GM12878 (cell line): ENCODE measurements at regions not wholly inside any gene's neighbourhood (a gene's known extent, or its start where the extent isn't known, plus 50 kb on each side); places are given as distances from the start of the nearest gene placed in this dataset.

Experiments
- ASH2L ChIP-seq: fragments of 300-600, 200-600 bp; sonication (generic); IDR thresholded peaks from 2 replicates; pipeline ENCODE4 v1.6.1; 2017; ENCODE audit warnings: low read depth, mild to moderate bottlenecking, borderline replicate concordance
- TF ChIP-seq, protein P1 (sequence below): IDR thresholded peaks from 2 replicates; pipeline ENCODE4 v1.6.1; 2011; ENCODE audit warnings: mild to moderate bottlenecking, low read depth, low read length, moderate library complexity; ENCODE audit not compliant: insufficient replicate concordance
- TF ChIP-seq, protein P2 (sequence below), 3 experiments: IDR thresholded peaks in 2 of 3; conservative IDR thresholded peaks in 1 of 3; 2 replicates each; pipeline ENCODE4 v1.5.1; 2011; ENCODE audit warnings: low read depth in 3 of 3, low read length in 3 of 3, mild to moderate bottlenecking in 3 of 3, control low read depth in 2 of 3, moderate library complexity in 2 of 3, inconsistent platforms in 1 of 3, mixed read lengths in 1 of 3; ENCODE audit not compliant: control insufficient read depth in 2 of 3, insufficient read depth in 1 of 3; ENCODE audit errors: extremely low read depth in 1 of 3
- TF ChIP-seq, protein P3 (sequence below): fragments of 450-650 bp; IDR thresholded peaks from 2 replicates; pipeline ENCODE4 v1.6.1; 2016; ENCODE audit warnings: mild to moderate bottlenecking

DNA sequence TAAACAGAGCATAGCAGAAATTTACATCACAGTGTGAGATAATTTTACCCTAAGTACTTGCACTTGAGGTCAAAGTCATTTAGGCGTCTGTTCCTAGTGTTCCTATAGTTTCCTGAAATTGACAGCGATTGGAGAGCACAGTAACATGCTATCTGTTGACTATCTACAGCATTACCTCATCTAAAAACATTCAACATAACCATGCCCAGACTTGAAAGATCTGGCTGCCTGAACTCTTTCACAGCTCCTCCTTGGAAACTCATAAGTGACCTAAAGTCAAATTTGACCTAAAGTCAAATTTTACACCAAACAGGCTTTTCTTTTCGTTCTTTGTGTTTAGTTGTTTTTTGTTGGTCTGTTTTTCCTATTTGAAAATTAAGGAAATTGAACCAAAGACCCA is 233.8 kb upstream of the UBASH3B start:
- no peak for TF ChIP-seq ASH2L
- TF ChIP-seq, protein P1, sequence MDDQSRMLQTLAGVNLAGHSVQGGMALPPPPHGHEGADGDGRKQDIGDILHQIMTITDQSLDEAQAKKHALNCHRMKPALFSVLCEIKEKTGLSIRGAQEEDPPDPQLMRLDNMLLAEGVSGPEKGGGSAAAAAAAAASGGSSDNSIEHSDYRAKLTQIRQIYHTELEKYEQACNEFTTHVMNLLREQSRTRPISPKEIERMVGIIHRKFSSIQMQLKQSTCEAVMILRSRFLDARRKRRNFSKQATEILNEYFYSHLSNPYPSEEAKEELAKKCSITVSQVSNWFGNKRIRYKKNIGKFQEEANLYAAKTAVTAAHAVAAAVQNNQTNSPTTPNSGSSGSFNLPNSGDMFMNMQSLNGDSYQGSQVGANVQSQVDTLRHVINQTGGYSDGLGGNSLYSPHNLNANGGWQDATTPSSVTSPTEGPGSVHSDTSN: no peak
- TF ChIP-seq, protein P2, sequence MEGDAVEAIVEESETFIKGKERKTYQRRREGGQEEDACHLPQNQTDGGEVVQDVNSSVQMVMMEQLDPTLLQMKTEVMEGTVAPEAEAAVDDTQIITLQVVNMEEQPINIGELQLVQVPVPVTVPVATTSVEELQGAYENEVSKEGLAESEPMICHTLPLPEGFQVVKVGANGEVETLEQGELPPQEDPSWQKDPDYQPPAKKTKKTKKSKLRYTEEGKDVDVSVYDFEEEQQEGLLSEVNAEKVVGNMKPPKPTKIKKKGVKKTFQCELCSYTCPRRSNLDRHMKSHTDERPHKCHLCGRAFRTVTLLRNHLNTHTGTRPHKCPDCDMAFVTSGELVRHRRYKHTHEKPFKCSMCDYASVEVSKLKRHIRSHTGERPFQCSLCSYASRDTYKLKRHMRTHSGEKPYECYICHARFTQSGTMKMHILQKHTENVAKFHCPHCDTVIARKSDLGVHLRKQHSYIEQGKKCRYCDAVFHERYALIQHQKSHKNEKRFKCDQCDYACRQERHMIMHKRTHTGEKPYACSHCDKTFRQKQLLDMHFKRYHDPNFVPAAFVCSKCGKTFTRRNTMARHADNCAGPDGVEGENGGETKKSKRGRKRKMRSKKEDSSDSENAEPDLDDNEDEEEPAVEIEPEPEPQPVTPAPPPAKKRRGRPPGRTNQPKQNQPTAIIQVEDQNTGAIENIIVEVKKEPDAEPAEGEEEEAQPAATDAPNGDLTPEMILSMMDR (IDR thresholded peaks at IDR 0.05 in 2 of 3, conservative IDR thresholded peaks at IDR 0.05 in 1 of 3; ENCODE audit: control insufficient read depth in 2 of 3, extremely low read depth in 1 of 3, insufficient read depth in 1 of 3, low read depth in 3 of 3, low read length in 3 of 3): no peak
- TF ChIP-seq, protein P3, sequence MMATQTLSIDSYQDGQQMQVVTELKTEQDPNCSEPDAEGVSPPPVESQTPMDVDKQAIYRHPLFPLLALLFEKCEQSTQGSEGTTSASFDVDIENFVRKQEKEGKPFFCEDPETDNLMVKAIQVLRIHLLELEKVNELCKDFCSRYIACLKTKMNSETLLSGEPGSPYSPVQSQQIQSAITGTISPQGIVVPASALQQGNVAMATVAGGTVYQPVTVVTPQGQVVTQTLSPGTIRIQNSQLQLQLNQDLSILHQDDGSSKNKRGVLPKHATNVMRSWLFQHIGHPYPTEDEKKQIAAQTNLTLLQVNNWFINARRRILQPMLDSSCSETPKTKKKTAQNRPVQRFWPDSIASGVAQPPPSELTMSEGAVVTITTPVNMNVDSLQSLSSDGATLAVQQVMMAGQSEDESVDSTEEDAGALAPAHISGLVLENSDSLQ: no peak
